Activated B cell treated with CpG ODN at 0.5 μM for 24 hours (primary cell): ENCODE measurements at regions not wholly inside any gene's neighbourhood (a gene's known extent, or its start where the extent isn't known, plus 50 kb on each side); places are given as distances from the start of the nearest gene placed in this dataset.

ENCODE experiments used
- ATAC-seq: fragments of 200-7000 bp; cut with Tn5 transposase; one replicate; pipeline ENCODE4 v1.10.0; 2021; ENCODE audit warnings: low read depth, mild to moderate bottlenecking, moderate library complexity
- CTCF ChIA-PET: fragments of 350-600 bp; sonication (Branson Sonifier 250); formaldehyde crosslinking; loops from one replicate; lab custom pipeline; 2021; ENCODE audit warnings: antibody characterized with exemption; lab: Charles Lee
- POLR2A ChIA-PET: fragments of 350-600 bp; sonication (Branson Sonifier 250); formaldehyde crosslinking; loops from one replicate; lab custom pipeline; 2021; ENCODE audit warnings: antibody characterized with exemption; lab: Charles Lee
- DNase-seq: peaks from one replicate; pipeline ENCODE4 v3.0.0; 2022
- H3K27ac Mint-ChIP-seq: one replicate; pipeline ENCODE4 v1.8.0; 2020; ENCODE audit warnings: mixed read lengths
- H3K27me3 Mint-ChIP-seq: one replicate; pipeline ENCODE4 v1.8.0; 2021; ENCODE audit warnings: mixed read lengths
- H3K36me3 Mint-ChIP-seq: one replicate; pipeline ENCODE4 v1.8.0; 2021; ENCODE audit warnings: low read depth, mixed read lengths
- H3K4me1 Mint-ChIP-seq: one replicate; pipeline ENCODE4 v1.8.0; 2021; ENCODE audit warnings: mixed read lengths
- H3K4me3 Mint-ChIP-seq: one replicate; pipeline ENCODE4 v1.8.0; 2020; ENCODE audit warnings: mild to moderate bottlenecking, mixed read lengths
- H3K9me3 Mint-ChIP-seq: one replicate; pipeline ENCODE4 v1.8.0; 2020; ENCODE audit warnings: mixed read lengths
- intact Hi-C: fragments of 100-400 bp; cut with micrococcal nuclease; formaldehyde crosslinking; loops from one replicate; pipeline ENCODE4 v1.15.1; 2024
- TF ChIP-seq, protein P1 (sequence below): fragments of 200-600 bp; IDR thresholded peaks from one replicate; pipeline ENCODE4 v1.8.0; 2022; ENCODE audit warnings: antibody characterized with exemption, mild to moderate bottlenecking

DNA sequence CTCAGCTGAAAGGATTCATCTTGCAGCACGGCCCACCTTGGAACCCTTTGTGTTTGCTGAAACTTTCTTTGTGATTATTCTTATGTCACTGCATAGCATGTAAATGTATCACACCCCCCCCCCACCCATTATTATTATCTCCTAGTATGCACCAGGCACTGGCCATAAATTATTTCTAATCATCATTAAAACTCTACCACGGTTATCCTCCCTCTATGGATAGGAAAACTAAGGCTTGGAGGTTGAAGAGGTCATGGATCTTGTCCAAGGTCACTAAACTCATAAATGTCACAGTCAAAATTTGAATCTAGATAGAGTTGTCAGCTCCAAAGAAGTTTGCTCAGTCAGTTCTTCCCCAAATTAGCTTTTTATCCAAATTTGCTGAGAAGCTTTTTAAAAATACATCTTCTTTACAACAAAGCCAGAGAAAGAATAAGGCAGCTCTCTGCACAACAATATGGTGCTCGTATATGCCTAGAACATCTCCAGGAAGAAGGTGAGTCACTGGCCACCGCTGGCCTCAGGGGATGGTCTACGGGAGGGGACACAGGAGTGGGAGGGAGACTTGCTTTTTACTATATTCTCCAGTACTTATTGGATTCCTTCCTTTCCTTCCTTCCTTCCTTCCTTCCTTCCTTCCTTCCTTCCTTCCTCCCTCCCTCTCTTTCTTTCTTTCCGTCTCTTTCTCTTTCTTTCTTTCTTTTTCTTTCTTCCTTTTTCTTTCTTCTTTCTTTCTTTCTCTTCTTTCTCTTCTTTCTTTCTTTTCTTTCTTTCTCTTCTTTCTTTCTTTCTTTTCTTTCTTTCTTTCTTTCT lies 134.5 kb downstream of the VEGFA start:
- intact Hi-C loops = no loop called here
- peaks cover 4% of the 10 kb centered on the region for H3K27me3 Mint-ChIP-seq
- H3K4me1 Mint-ChIP-seq = no peaks in the 10 kb centered on the region
- H3K9me3 Mint-ChIP-seq = no peaks in the 10 kb centered on the region
- no peaks in the 10 kb centered on the region for H3K36me3 Mint-ChIP-seq
- no peak for ATAC-seq
- POLR2A ChIA-PET = no interaction called here
- no peak overlapping the region for H3K27ac Mint-ChIP-seq
- H3K4me3 Mint-ChIP-seq = no peak overlapping the region
- CTCF ChIA-PET = no interaction called here
- DNase-seq = no peak
- TF ChIP-seq, protein P1, sequence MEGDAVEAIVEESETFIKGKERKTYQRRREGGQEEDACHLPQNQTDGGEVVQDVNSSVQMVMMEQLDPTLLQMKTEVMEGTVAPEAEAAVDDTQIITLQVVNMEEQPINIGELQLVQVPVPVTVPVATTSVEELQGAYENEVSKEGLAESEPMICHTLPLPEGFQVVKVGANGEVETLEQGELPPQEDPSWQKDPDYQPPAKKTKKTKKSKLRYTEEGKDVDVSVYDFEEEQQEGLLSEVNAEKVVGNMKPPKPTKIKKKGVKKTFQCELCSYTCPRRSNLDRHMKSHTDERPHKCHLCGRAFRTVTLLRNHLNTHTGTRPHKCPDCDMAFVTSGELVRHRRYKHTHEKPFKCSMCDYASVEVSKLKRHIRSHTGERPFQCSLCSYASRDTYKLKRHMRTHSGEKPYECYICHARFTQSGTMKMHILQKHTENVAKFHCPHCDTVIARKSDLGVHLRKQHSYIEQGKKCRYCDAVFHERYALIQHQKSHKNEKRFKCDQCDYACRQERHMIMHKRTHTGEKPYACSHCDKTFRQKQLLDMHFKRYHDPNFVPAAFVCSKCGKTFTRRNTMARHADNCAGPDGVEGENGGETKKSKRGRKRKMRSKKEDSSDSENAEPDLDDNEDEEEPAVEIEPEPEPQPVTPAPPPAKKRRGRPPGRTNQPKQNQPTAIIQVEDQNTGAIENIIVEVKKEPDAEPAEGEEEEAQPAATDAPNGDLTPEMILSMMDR = no peak

DNA sequence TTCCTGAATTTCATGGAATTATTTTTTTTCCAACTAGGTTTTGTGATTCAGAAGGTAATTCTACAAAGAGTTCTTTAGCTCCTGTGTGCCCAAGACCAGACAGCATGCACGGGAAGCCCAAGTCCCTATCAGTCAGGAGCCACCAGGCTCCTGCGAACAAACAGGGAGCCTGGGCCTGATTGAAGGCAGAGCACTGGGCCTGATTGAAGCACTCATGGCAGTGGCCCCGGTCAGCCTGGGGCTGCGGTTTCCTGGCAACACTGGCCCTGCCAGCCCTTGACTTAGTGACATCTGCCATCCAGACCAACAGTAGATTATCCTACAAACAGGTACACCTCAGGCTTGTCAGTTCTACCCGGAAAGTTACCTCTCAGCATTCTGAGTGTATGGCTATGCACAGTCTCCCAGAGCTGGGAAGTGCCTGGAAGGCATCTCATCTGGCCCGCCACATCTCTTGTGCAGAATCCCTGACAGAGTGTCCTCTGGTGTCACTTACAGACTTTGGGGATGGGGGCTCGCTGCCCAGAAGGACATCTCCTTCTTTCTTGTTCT lies 133.8 kb downstream of the VEGFA start:
- CTCF ChIA-PET = no interaction called here
- Mint-ChIP-seq H3K9me3 (no peaks in the 10 kb centered on the region), H3K36me3 (no peaks in the 10 kb centered on the region), H3K4me3 (no peak overlapping the region), H3K4me1 (no peaks in the 10 kb centered on the region), H3K27me3 (peaks cover 4% of the 10 kb centered on the region), H3K27ac (no peak overlapping the region)
- ATAC-seq (no peak), DNase-seq (no peak)
- intact Hi-C loops = no loop called here
- TF ChIP-seq, protein P1 = no peak
- POLR2A ChIA-PET = no interaction called here

DNA sequence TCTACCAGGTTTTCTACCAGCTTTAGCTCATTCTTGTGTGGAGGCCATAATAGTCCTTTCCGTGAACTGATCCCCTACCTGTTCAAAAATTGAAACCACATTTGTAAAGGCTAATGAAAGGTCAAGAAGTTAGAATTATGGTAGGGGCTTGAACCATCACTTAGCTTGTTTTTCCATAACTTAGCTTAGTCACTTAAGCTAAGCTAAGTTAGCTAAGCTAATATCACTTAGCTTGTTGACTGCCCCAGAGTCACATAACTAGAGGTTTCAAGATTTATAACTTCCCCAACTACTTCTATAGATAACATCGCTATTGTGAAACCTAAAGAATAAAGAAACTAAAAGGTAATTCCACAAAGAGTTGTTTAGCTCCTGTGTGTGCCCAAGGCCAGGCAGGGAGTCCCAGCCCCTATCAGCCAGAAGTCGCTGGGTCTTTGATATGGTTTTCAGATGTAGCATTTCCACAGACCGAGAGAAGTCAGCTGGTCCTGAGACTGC lies 131.8 kb downstream of the VEGFA start:
- TF ChIP-seq, protein P1 = no peak
- Mint-ChIP-seq H3K4me1 (no peaks in the 10 kb centered on the region), H3K9me3 (peaks cover 4% of the 10 kb centered on the region), H3K27ac (no peak overlapping the region), H3K4me3 (no peak overlapping the region), H3K36me3 (no peaks in the 10 kb centered on the region), H3K27me3 (peaks cover 4% of the 10 kb centered on the region)
- POLR2A ChIA-PET = no interaction called here
- intact Hi-C loops = no loop called here
- no peak for DNase-seq
- ATAC-seq = no peak
- CTCF ChIA-PET = no interaction called here

DNA sequence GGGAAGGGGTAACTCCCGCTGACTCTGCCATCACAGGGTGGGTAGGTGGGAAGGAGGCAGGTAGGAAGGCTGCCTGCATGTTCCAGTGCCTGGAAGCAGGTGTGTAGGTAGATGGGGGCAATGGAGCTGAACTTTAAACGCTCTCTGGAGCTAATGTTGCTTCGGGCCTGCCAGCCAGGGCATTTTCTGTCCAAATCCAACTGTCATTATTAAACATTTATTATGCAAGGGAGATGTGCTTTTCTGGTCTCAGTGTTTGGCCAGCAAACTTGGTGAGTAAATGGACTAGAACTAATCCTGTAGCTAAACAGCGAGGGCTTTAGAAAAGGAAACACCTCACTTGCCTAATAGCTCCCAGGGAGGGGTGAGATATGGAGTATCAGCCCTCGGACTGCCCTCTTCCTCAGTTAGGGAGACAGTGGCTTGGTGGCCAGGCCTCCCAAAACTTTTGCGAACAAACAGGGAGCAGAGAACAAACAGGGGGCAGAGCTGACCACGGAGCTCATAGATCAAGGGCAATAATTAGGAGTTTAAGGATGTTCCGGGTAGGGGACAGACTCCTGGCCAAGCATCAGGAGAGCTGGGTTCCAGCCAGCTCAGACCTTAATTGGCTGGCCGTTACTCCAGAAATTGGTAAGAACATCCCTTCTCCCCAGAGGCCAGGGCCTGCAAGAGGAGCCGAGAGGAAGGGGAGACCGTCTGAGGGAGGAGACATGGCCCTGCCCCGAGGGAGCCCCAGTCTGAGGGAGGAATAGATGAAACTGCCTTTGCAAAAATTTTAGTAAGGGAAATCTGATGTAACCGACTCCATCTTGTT lies 131.1 kb downstream of the VEGFA start:
- POLR2A ChIA-PET = no interaction called here
- Mint-ChIP-seq H3K27ac (no peak overlapping the region), H3K4me1 (no peaks in the 10 kb centered on the region)

More for the DNA sequence above, 131.1 kb downstream of the VEGFA start:
- Mint-ChIP-seq H3K27me3 (peaks cover 4% of the 10 kb centered on the region), H3K36me3 (no peaks in the 10 kb centered on the region), H3K9me3 (peaks cover 4% of the 10 kb centered on the region), H3K4me3 (no peak overlapping the region)
- DNase-seq (no peak), ATAC-seq (no peak)
- intact Hi-C loops = no loop called here
- CTCF ChIA-PET = no interaction called here
- TF ChIP-seq, protein P1 = no peak
